Omental fat pad (tissue), 3 donors: ENCODE measurements at regions not wholly inside any gene's neighbourhood (a gene's known extent, or its start where the extent isn't known, plus 50 kb on each side); places are given as distances from the start of the nearest gene placed in this dataset.

Experiments used
- ATAC-seq: fragments of 150-250 bp; one replicate; pipeline ENCODE4 v1.9.1; 2016; ENCODE audit warnings: mild to moderate bottlenecking, moderate library complexity; ENCODE audit not compliant: low FRiP score
- DNase-seq: peaks from one replicate; pipeline ENCODE4 v3.0.0-alpha.2; 2019; ENCODE audit warnings: low spot score
- CTCF ChIP-seq, 3 donors: fragments of 450-650 bp; IDR thresholded peaks; one replicate each; pipeline ENCODE4 v1.5.1; 2016 to 2017; ENCODE audit warnings: antibody characterized with exemption in 3 of 3, mild to moderate bottlenecking in 3 of 3, moderate library complexity in 2 of 3

DNA sequence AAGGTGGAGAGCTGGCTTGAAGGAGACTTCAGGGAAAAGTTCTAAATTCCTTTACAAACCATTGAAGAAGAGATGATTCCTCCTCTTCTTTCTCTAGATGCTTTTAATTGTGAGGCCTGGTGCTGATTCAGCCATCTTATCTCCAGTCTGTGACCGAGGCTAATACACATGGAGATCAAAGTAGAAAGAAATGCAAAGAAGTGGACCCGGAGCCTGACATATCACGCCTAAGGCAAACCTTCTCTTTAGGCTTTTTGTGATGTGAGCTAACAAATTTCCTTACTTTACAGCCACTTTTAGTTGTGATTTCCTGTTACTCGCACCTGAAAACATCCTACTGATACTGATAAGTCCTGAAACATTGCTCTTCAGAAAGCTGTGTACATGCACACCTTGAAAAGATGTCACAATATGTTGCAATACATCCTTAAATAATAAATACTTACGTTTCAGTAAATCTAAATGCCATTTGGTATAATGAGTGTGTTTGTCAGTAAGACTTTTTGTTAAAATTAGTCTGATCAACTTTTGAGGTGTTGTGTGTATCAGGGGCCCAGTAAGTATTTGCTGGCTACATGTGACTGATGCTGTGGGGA lies 192.4 kb downstream of the BAMBI start:
- DNase-seq (no peak), ATAC-seq (no peak)

GRCh38 chr10:28871665-28872064 lies 194.3 kb downstream of the BAMBI start:
- DNase-seq = no peak
- TF ChIP-seq CTCF (IDR thresholded peaks at IDR 0.05) = no peak
- ATAC-seq = no peak

More for the DNA sequence above, 192.4 kb downstream of the BAMBI start:
- no peak for TF ChIP-seq CTCF (IDR thresholded peaks at IDR 0.05)

- ATAC-seq (no peak), DNase-seq (no peak)
- TF ChIP-seq CTCF (IDR thresholded peaks at IDR 0.05) = no peak
These were observed 195.4 kb downstream of the BAMBI start for GRCh38 chr10:28872587-28873165.

DNA sequence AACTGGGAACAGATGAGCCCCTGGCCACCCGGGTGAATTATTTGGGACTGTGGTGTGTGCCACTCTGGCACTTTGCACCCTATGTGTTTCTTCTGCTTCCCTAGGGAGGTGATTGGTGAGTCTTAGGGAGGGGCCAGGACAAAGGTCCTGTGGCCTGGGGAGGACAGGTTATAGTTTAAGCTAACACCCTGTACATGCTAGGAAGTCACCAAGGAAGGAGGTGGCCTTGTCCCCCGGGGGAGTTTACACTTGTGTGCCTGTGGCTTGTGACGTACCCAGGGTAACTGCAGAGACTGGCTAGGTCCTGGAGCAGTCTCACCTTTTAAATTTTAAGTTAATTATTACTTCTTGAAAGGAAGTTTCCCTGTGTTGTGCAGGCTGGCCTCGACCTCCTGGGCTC lies 196.2 kb downstream of the BAMBI start:
- DNase-seq = no peak
- no peak for ATAC-seq
- no peak for TF ChIP-seq CTCF (IDR thresholded peaks at IDR 0.05)

DNA sequence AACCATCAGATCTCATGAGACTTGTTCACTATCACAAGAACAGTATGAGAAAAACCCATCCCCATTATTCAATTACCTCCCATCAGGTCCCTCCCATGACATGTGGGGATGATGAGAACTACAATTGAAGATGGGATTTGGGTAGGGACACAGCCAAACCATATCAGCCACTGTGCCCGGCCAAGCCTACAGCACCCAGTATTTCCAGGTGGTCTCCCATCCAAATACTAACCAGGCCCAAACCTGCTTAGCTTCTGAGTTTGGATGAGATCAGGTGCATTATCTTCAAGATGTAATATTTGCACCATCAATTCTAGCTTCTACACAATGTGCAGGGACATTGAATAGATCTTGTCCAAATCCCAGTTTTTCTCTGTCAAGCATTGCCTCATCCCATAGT lies 196.9 kb downstream of the BAMBI start:
- DNase-seq (no peak), ATAC-seq (no peak)
- TF ChIP-seq CTCF (IDR thresholded peaks at IDR 0.05) = no peak

- ATAC-seq = no peak
- TF ChIP-seq CTCF (IDR thresholded peaks at IDR 0.05) = no peak
- DNase-seq = no peak
These were observed 198.3 kb downstream of the BAMBI start for GRCh38 chr10:28875549-28876081.
